T-helper 2 cell treated with Interferon-gamma antibody and Interleukin-4, amounts not matched to agents 5 μg/mL and 100 μg/mL, for 36 hours (primary cell): ENCODE measurements at regions not wholly inside any gene's neighbourhood (a gene's known extent, or its start where the extent isn't known, plus 50 kb on each side); places are given as distances from the start of the nearest gene placed in this dataset.

Experiments
- DNase-seq: peaks from one replicate; pipeline ENCODE4 v3.0.0; 2021; ENCODE audit warnings: low spot score
- H3K27ac Mint-ChIP-seq: one replicate; pipeline ENCODE4 v1.8.0; 2021; ENCODE audit warnings: mild to moderate bottlenecking, mixed read lengths
- H3K27me3 Mint-ChIP-seq: one replicate; pipeline ENCODE4 v1.8.0; 2021; ENCODE audit warnings: low read depth, mixed read lengths
- H3K36me3 Mint-ChIP-seq: one replicate; pipeline ENCODE4 v1.8.0; 2021; ENCODE audit warnings: low read depth, mixed read lengths
- H3K4me1 Mint-ChIP-seq: one replicate; pipeline ENCODE4 v1.8.0; 2021; ENCODE audit warnings: low read depth, mixed read lengths
- H3K4me3 Mint-ChIP-seq: one replicate; pipeline ENCODE4 v1.8.0; 2022; ENCODE audit warnings: mild to moderate bottlenecking, moderate library complexity, mixed read lengths
- H3K9me3 Mint-ChIP-seq: one replicate; pipeline ENCODE4 v1.8.0; 2021; ENCODE audit warnings: mixed read lengths

GRCh38 chr12:90899456-90900182, 55.4 kb downstream of the CCER1 start:
- H3K27ac Mint-ChIP-seq: no peak overlapping the region
- DNase-seq: no peak
- H3K4me1 Mint-ChIP-seq: no peaks in the 10 kb centered on the region

GRCh38 chr12:90897986-90898385, 57.0 kb downstream of the CCER1 start:
- Mint-ChIP-seq H3K4me3 (no peak overlapping the region), H3K27ac (no peak overlapping the region), H3K9me3 (no peaks in the 10 kb centered on the region), H3K4me1 (no peaks in the 10 kb centered on the region), H3K36me3 (no peaks in the 10 kb centered on the region), H3K27me3 (no peaks in the 10 kb centered on the region)
- no peak for DNase-seq

More at GRCh38 chr12:90899456-90900182, 55.4 kb downstream of the CCER1 start:
- H3K4me3 Mint-ChIP-seq: no peak overlapping the region
- no peaks in the 10 kb centered on the region for H3K36me3 Mint-ChIP-seq
- no peaks in the 10 kb centered on the region for H3K27me3 Mint-ChIP-seq
- no peaks in the 10 kb centered on the region for H3K9me3 Mint-ChIP-seq

- Mint-ChIP-seq H3K4me1 (no peaks in the 10 kb centered on the region), H3K9me3 (no peaks in the 10 kb centered on the region), H3K4me3 (no peak overlapping the region), H3K27me3 (no peaks in the 10 kb centered on the region), H3K36me3 (no peaks in the 10 kb centered on the region), H3K27ac (no peak overlapping the region)
- DNase-seq: no peak
Observed at GRCh38 chr12:90897316-90897715, 57.7 kb downstream of the CCER1 start.

GRCh38 chr12:90896821-90897220, 58.2 kb downstream of the CCER1 start:
- H3K4me3 Mint-ChIP-seq: no peak overlapping the region
- no peaks in the 10 kb centered on the region for H3K4me1 Mint-ChIP-seq
- H3K27me3 Mint-ChIP-seq: no peaks in the 10 kb centered on the region
- no peaks in the 10 kb centered on the region for H3K9me3 Mint-ChIP-seq
- no peaks in the 10 kb centered on the region for H3K36me3 Mint-ChIP-seq
- no peak overlapping the region for H3K27ac Mint-ChIP-seq
- DNase-seq: no peak

GRCh38 chr12:90896164-90896563, 58.8 kb downstream of the CCER1 start:
- no peak for DNase-seq
- Mint-ChIP-seq H3K4me3 (no peak overlapping the region), H3K27me3 (no peaks in the 10 kb centered on the region), H3K27ac (no peak overlapping the region), H3K36me3 (no peaks in the 10 kb centered on the region), H3K4me1 (no peaks in the 10 kb centered on the region), H3K9me3 (no peaks in the 10 kb centered on the region)

GRCh38 chr12:90888316-90888715, 66.7 kb downstream of the CCER1 start:
- no peaks in the 10 kb centered on the region for H3K36me3 Mint-ChIP-seq
- no peak for DNase-seq
- no peaks in the 10 kb centered on the region for H3K27me3 Mint-ChIP-seq
- no peaks in the 10 kb centered on the region for H3K4me1 Mint-ChIP-seq
- no peak overlapping the region for H3K27ac Mint-ChIP-seq
- H3K9me3 Mint-ChIP-seq: no peaks in the 10 kb centered on the region
- H3K4me3 Mint-ChIP-seq: no peak overlapping the region

- H3K4me1 Mint-ChIP-seq: no peaks in the 10 kb centered on the region
- no peaks in the 10 kb centered on the region for H3K36me3 Mint-ChIP-seq
- DNase-seq: no peak
- no peaks in the 10 kb centered on the region for H3K9me3 Mint-ChIP-seq
- no peak overlapping the region for H3K4me3 Mint-ChIP-seq
- H3K27me3 Mint-ChIP-seq: no peaks in the 10 kb centered on the region
- H3K27ac Mint-ChIP-seq: no peak overlapping the region
Observed at GRCh38 chr12:90883456-90883855, 71.5 kb downstream of the CCER1 start.

- Mint-ChIP-seq H3K4me3 (no peak overlapping the region), H3K27me3 (no peaks in the 10 kb centered on the region), H3K27ac (no peak overlapping the region), H3K9me3 (no peaks in the 10 kb centered on the region), H3K36me3 (no peaks in the 10 kb centered on the region), H3K4me1 (no peaks in the 10 kb centered on the region)
- DNase-seq: no peak
Observed at GRCh38 chr12:90871726-90872096, 83.3 kb downstream of the CCER1 start.

GRCh38 chr12:90870971-90871725, 83.8 kb downstream of the CCER1 start:
- DNase-seq: no peak
- no peaks in the 10 kb centered on the region for H3K36me3 Mint-ChIP-seq

GRCh38 chr12:90868626-90869025, 86.3 kb downstream of the CCER1 start:
- Mint-ChIP-seq H3K27ac (no peak overlapping the region), H3K4me1 (no peaks in the 10 kb centered on the region), H3K27me3 (no peaks in the 10 kb centered on the region), H3K4me3 (no peak overlapping the region), H3K9me3 (no peaks in the 10 kb centered on the region), H3K36me3 (no peaks in the 10 kb centered on the region)
- no peak for DNase-seq

More at GRCh38 chr12:90870971-90871725, 83.8 kb downstream of the CCER1 start:
- H3K4me3 Mint-ChIP-seq: no peak overlapping the region
- no peaks in the 10 kb centered on the region for H3K27me3 Mint-ChIP-seq
- no peaks in the 10 kb centered on the region for H3K4me1 Mint-ChIP-seq
- no peaks in the 10 kb centered on the region for H3K9me3 Mint-ChIP-seq
- H3K27ac Mint-ChIP-seq: no peak overlapping the region

- Mint-ChIP-seq H3K4me3 (no peak overlapping the region), H3K27ac (no peak overlapping the region), H3K27me3 (no peaks in the 10 kb centered on the region), H3K4me1 (no peaks in the 10 kb centered on the region), H3K9me3 (no peaks in the 10 kb centered on the region), H3K36me3 (no peaks in the 10 kb centered on the region)
- DNase-seq: no peak
Observed at GRCh38 chr12:90859591-90859990, 95.4 kb downstream of the CCER1 start.

GRCh38 chr12:90858252-90858651, 96.7 kb downstream of the CCER1 start:
- H3K36me3 Mint-ChIP-seq: no peaks in the 10 kb centered on the region
- H3K27ac Mint-ChIP-seq: no peak overlapping the region
- no peak for DNase-seq
- H3K9me3 Mint-ChIP-seq: no peaks in the 10 kb centered on the region
- H3K27me3 Mint-ChIP-seq: no peaks in the 10 kb centered on the region
- H3K4me1 Mint-ChIP-seq: no peaks in the 10 kb centered on the region
- no peak overlapping the region for H3K4me3 Mint-ChIP-seq

- H3K9me3 Mint-ChIP-seq: no peaks in the 10 kb centered on the region
- no peak overlapping the region for H3K27ac Mint-ChIP-seq
- no peaks in the 10 kb centered on the region for H3K36me3 Mint-ChIP-seq
Observed at GRCh38 chr12:90855534-90855933, 99.4 kb downstream of the CCER1 start.

GRCh38 chr12:90854136-90854689, 100.8 kb downstream of the CCER1 start:
- DNase-seq: no peak
- no peaks in the 10 kb centered on the region for H3K36me3 Mint-ChIP-seq
- no peak overlapping the region for H3K4me3 Mint-ChIP-seq
- H3K27me3 Mint-ChIP-seq: no peaks in the 10 kb centered on the region
- H3K9me3 Mint-ChIP-seq: no peaks in the 10 kb centered on the region
- no peak overlapping the region for H3K27ac Mint-ChIP-seq
- no peaks in the 10 kb centered on the region for H3K4me1 Mint-ChIP-seq

More at GRCh38 chr12:90855534-90855933, 99.4 kb downstream of the CCER1 start:
- no peak for DNase-seq
- Mint-ChIP-seq H3K4me3 (no peak overlapping the region), H3K4me1 (no peaks in the 10 kb centered on the region), H3K27me3 (no peaks in the 10 kb centered on the region)
